LoVo (cell line): ENCODE measurements at regions not wholly inside any gene's neighbourhood (a gene's known extent, or its start where the extent isn't known, plus 50 kb on each side); places are given as distances from the start of the nearest gene placed in this dataset.
"Not testable (repeated sequence)": the region's sequence is repeated elsewhere in the genome, so short reads cannot be mapped to it uniquely, and the experiment has no call there.

Experiments
- DNase-seq: peaks from one replicate; pipeline ENCODE4 v3.0.0-alpha.2; 2016; ENCODE audit warnings: low spot score

GRCh38 chr3:87793337-87793877, 265.4 kb downstream of the CGGBP1 start:
- DNase-seq, result no peak

- no peak for DNase-seq
These were observed 266.1 kb downstream of the CGGBP1 start, which contains the start of gene HTR1F for GRCh38 chr3:87792534-87793336. Gene HTR1F (plus strand): TSS chr3:87792706.

DNA sequence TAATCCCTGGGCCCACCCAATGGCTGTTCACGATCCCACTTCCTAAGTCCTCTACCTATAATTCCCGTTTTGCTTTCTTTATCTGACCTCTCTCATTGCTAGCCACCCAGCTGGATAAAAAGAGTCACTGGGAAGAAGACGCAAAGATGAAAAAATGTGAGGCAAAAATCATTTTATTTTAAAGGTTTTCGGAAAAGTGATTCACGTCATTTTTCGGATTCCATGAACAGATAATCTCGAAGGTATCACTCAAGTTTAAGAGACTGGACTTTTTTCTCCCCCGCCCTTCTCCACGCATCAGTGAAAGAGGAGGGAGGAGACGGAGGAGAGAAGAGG, 266.6 kb downstream of the CGGBP1 start:
- no peak for DNase-seq

- DNase-seq, result no peak
These were observed 267.4 kb downstream of the CGGBP1 start for GRCh38 chr3:87791248-87792027.

DNA sequence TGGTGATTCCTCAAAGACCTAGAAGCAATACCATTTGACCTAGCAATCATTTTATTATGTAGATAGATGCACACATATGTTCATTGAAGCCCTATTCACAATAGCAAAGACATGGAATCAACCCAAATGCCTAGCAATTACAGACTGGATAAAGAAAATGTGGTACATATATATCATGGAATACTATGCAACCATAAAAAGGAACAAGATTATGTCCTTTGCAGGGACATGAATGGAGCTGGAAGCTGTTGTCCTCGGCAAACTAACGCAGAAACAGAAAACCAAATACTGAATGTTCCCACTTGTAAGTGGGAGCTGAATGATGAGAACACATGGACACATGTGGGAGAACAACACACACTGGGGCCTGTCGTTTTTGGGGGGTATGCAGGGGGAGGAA, 269.8 kb downstream of the CGGBP1 start:
- not testable (repeated sequence) for DNase-seq

DNA sequence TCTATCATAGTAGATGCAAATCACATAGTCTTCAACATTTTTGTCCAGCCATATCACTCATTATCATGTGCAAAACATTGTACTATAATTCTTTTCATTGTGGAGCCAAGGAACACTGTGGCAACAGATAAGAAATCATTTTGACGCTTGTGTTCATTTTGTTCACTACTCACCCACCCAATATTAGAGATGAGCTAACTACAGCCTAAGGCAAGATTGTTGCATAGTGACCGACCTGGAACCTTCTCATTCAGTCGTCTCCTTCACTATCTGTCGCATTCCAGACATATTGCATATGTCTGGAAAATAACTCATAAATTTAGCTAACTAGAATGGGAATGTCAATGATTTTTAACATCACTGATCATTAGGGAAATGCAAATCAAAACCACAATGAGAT, 270.3 kb downstream of the CGGBP1 start:
- DNase-seq, result no peak

GRCh38 chr3:87780811-87781210, 278.0 kb downstream of the CGGBP1 start:
- no peak for DNase-seq

GRCh38 chr3:87778876-87779275, 279.9 kb downstream of the CGGBP1 start:
- DNase-seq, result no peak

DNA sequence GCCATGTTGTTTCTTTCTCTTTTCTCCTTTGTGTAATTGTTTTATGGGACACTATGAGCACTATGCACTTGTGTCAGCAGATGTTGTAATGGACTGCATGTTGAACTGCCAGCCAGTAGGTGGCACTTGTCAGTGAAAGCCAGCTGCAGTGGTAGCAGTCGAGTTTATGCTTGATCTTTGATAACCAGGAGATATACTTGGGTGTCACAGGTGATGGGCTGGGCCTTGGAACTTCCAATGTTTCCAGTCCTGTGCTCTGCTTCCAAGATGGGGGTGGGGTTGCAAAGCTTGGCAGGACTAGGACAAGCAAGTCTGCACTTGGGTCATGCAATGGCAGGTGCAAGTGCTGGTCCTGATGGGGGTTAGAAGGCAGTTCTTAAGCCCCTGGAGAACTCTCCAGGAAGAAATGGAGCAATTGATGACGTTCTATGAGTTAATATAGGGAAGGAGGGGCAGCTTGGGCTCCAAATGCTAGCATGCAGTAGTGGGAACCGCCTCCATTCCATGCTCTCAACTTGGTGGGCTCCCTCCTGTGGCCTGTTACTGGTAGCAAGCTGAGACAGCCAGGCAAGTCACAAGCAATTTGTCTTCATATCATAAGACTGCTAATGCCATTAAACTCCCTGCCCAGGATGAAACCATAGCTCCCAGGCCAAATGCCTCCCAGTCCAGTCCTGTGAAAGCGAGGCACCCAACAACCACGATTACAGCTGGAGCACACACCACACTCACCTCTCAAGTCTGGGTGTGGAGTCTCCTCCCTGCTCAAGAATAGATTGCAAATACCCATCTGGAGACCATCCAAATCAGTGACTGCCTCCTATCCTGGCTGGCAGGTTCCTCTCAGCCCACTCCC, 287.2 kb downstream of the CGGBP1 start:
- DNase-seq, result no peak

DNA sequence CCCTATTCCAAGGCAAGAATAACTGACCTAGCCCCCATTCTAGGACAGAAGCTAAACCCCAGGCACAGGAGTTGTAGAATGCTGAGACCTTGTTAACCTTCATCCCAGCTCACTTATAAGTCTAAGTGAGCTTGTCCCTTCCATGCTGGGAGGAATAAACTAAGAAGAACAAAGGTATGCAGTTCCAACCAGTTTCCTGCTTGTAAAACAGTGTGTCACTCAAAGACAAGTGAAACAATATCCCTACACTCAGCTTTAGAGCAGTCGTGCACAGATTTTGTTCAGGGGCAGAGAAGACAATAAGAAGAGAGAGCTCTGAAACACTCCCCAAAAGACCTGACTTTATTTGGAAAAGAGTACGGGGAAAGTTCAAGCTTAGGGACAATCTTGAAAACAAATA, 292.1 kb downstream of the CGGBP1 start:
- DNase-seq, result no peak

DNA sequence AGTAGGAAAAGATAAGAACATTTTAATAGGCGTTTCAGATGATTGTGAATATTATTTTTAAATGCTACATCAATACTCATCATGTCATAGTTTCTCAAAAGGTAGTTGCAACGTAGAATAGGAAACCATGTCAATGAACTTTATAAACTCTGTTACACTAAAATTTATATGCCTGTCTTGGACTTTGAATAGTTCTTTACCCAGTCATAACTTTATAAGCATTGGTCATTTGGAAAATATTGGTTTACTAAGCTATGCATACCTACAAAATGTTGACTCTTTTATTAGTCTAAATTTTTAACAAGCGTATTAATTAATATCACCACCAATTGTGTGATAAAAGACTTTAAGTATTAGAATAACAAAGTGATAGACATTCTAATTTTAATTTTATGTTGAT, 293.5 kb downstream of the CGGBP1 start:
- DNase-seq, result no peak

GRCh38 chr3:87761795-87762194, 297.0 kb downstream of the CGGBP1 start:
- no peak for DNase-seq

DNA sequence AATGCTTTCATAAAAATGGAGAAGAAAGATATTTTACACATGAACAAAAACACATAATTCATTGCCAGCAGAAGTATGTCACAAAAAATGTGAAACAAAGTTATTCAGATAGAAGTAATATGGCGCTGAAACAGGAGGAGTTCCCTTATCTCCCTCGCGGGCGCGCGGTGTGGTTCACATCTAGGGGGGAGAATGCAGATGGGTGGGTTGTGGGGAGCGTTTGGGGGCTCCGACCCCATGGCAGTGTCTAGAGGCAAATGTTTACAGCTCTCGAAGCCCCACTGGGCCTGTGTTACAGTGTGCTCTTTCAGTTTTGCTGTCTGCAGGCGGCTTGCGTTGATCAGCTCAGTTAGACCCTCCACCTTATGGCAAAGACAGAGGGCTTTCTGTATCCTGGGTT, 297.5 kb downstream of the CGGBP1 start:
- DNase-seq, result no peak

- DNase-seq, result no peak
These were observed 302.2 kb downstream of the CGGBP1 start for GRCh38 chr3:87756616-87757015.

GRCh38 chr3:87755852-87756251, 303.0 kb downstream of the CGGBP1 start:
- no peak for DNase-seq

GRCh38 chr3:87742250-87742649, 316.6 kb downstream of the CGGBP1 start:
- DNase-seq, result no peak

DNA sequence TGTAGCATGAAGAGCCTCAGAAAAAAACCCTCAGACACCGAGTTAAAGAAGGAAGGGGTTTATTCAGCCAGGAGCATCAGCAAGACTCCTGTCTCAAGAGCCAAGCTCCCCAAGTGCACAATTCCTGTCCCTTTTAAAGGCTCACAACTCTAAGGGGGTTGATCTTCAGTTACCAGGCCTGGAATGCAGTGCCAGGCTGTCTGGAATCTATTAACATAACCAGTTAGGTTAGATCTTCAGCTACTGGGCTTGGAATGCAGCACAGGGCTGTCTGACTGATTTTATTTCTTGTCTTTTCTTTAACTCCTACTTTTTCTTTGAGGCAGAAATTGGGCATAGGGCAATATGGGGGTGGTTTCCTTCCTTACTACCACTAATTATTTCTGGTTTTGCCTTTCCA, 317.9 kb downstream of the CGGBP1 start:
- DNase-seq, result not testable (repeated sequence)

DNA sequence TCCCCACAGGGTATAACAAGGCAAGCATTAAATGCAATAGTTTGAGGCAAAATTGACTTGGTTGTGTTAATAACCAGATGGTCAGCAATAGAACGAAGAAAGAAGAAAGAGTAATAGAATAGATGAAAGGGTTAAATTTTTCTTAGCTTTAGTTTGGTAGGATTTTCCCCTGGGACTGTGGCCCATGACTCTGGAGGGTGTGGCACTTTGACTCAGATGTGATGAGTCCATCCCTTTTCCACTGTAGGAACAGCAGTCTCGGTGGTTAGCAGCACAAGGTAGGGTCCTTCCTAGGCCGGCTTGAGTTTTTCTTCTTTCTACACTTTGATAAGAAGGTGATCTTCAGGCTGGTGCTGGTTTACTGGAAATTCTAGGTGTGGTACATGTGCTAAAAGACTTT, 321.0 kb downstream of the CGGBP1 start:
- peak; percentile 11 for DNase-seq

DNA sequence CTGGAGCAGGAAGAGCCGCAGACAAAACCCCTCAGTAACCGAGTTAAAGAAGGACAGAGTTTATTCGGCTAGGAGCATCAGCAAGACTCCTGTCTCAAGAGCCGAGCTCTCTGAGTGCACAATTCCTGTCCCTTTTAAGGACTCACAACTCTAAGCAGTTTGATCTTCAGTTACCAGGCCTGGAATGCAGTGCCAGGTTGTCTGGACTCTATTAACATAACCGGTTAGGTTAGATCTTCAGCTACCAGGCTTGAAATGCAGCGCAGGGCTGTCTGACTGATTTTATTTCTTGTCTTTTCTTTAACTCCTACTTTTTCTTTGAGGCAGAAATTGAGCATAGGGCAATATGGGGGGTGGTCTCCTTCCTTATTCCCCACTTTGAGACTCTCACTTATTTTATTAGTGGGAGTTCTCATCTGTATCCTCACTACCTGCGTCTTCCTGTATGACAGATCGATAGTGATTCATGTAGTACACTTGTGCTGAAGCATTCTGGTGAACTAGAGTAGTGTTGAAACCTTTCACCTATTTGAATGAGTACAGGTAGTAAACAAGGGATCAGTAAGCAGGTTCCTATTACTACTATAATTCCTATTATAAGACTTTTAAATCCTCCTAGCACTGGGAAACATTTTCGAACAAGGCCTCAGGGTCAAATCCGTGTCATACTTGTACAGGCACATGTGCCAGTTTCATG, 325.0 kb downstream of the CGGBP1 start:
- DNase-seq, result no peak

GRCh38 chr3:87732294-87732693, 326.5 kb downstream of the CGGBP1 start:
- DNase-seq, result no peak

GRCh38 chr3:87727783-87728182, 331.0 kb downstream of the CGGBP1 start:
- no peak for DNase-seq

GRCh38 chr3:87719060-87719459, 339.7 kb downstream of the CGGBP1 start:
- no peak for DNase-seq
